Stimulated activated naive CD4-positive, alpha-beta T cell (primary cell): ENCODE measurements at regions not wholly inside any gene's neighbourhood (a gene's known extent, or its start where the extent isn't known, plus 50 kb on each side); places are given as distances from the start of the nearest gene placed in this dataset.
"Not testable (repeated sequence)": the region's sequence is repeated elsewhere in the genome, so short reads cannot be mapped to it uniquely, and the experiment has no call there.

Source experiments
- DNase-seq, 6 experiments: peaks; one replicate each; lab custom pipeline; 2025; lab: John Stamatoyannopoulos, UW

- no peak for DNase-seq
Observed at GRCh38 chr13:85603735-85604134, 195.5 kb downstream of the SLITRK6 start.

GRCh38 chr13:85601526-85601925 lies 197.7 kb downstream of the SLITRK6 start:
- no peak for DNase-seq

DNA sequence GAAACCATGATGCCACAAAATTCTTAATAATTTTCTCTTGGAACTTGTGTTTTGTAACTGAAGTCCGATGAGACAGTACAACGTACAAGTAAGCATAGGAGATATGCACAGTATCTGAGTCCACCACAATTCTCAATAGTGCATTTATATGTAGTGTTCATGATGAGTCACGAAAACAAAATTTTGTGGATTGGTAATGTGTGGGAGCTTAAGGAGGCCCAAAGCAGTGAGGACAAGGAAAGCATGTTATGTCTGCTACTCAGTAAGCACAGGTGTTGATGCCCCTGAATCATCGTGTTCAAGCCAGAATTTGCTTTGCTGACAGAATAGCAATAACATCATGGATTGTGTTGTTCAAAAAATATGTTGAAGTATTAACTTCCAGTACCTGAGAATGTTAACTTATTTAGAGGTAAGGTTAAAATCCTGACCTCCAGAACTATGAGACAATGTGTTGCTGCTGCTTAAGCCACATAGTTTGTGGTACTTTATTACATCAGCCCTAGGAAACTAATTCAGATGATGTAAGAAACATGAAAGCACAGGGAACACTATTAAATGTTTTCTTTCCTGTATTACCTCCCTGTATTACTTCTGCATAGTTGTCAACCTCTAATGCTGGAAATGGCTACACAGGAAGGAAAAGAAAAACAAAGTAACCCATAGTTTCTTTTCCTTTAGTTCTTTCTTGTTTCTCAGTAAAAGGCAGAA lies 201.3 kb downstream of the SLITRK6 start:
- no peak for DNase-seq

GRCh38 chr13:85592211-85592610 lies 207.0 kb downstream of the SLITRK6 start:
- DNase-seq = no peak

DNA sequence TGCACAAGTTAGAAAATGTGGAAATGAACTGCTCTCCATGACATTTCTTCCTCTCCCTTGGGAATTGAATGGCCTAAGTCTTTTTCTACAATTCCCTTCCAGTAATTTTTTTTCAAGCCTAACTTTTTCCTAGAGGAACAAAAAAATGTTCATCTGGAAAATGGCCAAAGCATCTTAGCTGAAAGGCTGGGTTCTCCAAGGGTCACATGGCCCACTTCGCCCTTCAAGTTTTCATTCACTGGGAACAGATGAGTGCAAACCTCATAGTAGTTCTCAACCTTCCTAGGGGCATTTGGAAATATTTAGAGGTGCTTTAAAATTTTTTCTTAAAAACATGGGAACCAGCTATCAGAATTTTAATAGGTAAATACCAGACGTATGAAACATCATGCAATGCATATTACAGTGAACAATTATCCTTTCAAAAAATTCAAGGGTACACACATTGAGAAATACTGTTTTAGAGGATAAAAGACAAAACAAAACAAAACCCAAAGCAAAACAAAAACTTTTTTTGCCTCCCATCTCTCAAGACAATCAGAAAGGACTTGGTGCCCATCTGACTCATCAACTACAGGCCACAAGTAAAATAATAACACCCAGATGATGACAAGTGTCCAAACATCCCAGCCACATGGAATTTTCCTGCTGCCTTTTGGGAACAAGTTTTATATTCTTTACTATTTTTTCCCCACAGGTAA lies 208.8 kb downstream of the SLITRK6 start:
- no peak for DNase-seq

DNA sequence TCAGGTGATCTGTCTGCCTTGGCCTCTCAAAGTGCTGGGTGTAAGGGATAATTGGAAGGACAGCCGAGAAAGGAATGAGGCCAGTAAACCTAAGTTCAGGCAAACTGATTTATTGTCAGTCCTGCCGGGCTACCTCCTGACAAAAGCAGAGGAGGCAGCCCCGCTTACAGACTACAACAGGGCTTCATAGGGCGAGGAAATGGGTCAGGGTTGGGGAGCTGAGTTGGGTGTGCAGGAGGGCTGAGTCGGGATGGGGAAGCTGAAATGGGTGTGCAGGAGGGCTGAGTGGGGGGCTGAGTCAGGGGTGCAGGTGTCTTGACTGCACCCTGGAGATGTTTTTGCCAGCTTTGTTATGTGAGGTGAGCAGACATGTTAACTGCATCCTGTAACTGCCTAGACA lies 210.2 kb downstream of the SLITRK6 start:
- DNase-seq = no peak

DNA sequence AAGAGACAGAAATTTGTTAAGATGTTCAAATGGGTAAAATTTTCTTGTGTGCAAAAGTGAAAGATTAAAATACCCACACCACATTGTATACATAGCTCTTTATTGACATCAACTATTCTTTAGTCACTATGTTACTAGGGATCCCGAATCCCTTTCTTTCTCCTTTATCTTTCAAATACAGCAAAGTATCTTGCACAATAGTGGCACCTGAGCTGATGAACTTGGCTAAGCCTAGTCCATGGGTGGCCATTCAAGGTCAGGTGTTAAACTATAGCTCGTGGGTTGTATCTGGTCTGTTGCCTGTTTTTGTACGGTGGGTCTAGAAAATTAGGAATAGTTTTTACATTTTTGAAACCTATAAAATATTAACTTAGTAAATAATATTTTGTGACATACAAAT lies 210.9 kb downstream of the SLITRK6 start:
- DNase-seq = no peak

DNA sequence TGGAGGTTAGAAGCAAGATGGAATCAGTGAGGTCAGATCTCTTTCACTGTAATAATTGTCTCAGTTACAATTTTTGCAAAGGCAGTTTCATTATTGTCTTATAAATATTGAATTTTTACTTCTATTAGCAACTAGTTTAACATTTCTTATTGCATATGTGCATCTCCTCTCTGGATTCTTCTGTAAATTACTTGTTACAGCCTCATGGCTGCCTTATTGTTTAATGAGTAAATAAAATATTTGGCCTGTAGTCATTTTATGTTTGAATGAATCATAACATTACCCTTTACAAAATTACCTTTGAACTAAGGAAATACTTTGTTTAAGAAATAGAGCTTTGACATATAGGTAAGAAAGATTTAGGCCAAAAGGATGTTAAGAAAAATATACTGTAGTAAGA lies 212.4 kb downstream of the SLITRK6 start:
- DNase-seq = no peak

GRCh38 chr13:85586422-85586831 lies 212.8 kb downstream of the SLITRK6 start:
- no peak for DNase-seq

DNA sequence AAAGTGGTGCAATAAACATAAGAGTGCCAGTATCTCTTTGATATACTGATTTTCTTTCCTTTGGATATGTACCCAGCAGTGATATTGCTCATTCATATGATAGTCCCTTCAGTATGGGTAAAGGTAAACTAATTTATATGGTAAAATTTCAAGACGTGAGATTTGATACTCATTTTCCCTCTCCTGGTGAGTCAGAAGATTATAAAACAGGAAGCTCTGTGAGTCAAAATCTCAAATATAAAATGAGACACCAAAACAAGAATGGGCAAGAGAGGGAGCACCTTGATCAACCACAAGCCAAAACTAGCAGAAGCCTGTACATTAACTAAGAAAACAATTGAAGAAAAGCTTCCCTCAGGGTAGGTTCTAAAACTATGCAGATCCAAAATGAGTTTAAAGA lies 216.3 kb downstream of the SLITRK6 start:
- DNase-seq = no peak

- no peak for DNase-seq
Observed at GRCh38 chr13:85575110-85575509, 224.1 kb downstream of the SLITRK6 start.

DNA sequence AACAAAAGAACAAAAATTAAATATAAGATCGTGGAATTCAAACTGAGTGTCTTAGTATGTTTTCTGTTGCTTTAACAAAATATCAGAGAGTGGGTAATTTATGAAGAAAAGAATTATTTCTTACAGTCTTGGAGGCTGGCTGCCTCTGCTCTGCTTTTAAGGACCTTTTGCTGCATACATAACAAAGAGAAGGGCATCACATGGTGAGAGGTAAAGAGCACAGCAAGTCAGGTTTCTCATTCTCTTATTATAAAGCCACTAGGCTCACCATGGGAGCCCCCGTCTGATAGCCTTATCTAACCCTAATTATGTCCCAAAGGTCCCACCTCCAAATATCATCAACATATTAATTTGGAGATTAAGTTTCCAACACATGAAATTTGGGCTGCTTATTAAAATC lies 231.3 kb downstream of the SLITRK6 start:
- DNase-seq = no peak

GRCh38 chr13:85565652-85566051 lies 233.6 kb downstream of the SLITRK6 start:
- DNase-seq = no peak

- DNase-seq = no peak
Observed at GRCh38 chr13:85564598-85564997, 234.6 kb downstream of the SLITRK6 start.

DNA sequence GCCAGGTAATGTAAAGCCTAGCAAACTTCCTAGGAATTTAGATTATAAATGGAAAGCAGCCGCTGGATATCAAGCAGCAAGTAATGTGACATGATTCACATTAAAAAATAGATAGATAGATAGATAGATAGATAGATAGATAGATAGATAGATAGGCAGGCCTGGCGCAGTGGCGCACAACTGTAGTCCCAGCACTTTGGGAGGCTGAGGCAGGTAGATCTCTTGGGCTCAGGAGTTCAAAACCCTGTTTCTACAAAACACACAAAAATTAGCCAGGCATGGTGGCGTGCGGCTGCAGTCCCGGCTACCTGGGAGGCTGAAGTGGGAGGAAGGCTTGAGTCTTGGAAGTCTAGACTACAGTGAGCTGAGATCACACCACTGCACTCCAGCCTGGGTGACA lies 236.9 kb downstream of the SLITRK6 start:
- no peak for DNase-seq

DNA sequence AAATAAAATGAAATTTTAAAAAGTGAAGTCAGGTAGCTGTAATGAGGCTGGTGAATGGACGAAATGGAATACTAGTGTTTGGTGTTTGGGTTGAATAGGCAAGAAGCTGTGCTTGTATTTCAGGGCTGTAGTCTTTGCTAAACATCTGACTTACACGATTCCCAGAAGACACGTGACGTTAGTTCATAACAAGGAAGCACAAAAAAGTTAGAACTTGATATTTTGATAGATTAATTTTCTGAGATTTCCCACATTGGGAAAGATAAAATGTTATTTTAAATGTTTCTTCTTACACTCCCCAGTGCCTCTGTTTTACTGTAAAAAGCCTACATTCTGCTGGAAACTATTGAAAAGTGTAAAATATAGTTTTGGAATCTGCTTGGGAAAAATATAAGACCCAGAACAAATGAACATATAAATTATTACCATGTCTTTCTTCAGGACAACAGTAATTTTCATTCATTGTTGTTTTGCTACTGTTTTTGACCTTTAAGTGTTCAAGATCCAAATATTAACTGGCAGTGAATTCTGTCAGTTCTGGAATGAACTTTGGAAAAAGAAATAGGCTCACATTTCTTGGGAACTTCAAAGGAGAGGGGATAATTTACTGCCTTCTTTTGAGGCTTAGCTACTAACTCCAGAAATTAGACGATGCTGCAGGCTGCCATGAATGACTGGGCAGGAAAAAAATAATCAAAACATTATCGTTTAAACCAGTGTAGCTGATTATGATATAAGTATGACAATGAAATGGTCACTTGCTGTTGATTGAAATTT lies 241.3 kb downstream of the SLITRK6 start:
- DNase-seq = no peak

DNA sequence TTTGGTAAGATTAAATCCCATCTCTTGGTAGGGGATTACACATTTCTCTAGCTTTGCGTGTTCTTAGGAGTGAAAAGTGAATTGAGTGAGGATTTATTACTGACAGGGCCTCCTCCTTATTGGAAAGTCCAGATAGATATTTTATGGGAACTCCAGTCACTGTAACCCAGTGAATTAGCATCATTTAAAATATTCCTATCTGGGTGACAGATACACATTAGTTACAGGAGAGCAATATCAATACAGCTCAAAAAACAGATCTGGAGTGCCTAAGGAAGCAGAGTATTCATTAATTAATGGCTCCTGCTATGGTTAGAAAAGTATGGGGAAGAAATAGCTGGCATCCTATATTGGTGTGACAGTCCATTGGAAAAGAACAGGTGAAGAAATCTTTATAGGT lies 248.2 kb downstream of the SLITRK6 start:
- DNase-seq = no peak

GRCh38 chr13:85549819-85550218 lies 249.4 kb downstream of the SLITRK6 start:
- no peak for DNase-seq

DNA sequence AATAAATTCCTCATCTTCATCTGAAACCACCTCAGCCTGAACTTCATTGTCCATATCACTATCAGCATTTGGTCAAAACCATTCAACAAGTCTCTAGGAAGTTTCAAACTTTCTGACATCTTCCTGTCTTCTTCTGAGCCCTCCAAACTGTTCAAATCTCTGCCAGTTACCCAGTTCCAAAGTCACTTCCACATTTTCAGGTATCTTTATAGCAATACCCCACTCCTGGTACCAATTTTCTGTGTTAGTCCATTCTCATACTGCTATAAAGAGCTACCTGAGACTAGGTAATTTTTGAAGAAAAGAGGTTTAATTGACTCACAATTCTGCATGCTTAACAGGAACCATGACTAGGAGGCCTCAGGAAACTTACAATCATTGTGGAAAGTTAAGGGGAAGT lies 250.4 kb downstream of the SLITRK6 start:
- not testable (repeated sequence) for DNase-seq

DNA sequence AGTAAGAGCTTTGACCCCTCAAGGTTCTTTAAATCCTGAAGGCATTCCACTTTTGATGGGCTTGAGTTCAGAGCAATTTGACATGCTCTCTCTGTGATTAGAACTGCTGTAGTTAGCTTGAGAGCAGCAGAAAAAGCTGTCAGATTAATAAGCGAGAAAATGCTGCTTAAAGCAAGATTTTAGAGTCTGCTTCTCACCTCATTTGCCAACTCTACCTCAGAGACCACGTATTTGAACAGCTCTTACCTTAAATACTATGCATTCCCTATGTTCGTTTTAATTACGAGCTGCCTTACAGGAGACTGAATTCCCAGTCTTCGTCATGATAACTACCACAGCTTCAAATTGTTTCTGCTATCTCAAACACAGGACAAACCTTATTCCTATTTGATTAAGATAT lies 253.4 kb downstream of the SLITRK6 start:
- no peak for DNase-seq

DNA sequence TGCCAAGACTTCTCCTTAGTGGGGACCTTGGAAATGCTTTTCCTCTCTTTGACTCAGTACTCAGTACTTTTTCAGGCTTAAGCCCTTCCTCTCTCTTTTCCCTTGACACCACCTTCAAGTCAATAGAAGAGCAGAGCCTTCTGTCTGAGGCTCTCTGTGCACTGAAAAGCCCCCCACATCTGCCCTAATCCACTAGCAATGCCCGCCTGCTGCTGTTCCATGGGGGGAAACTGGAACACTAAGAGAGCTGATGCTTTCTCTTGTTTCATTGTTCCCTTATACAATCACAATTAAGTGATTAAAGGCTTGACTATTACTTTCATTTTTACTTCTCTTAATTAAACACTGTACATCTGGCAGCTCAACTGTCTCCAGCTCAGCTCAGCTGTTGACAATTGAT lies 254.5 kb downstream of the SLITRK6 start:
- DNase-seq = no peak

- no peak for DNase-seq
Observed at GRCh38 chr13:85543144-85543543, 256.1 kb downstream of the SLITRK6 start.

DNA sequence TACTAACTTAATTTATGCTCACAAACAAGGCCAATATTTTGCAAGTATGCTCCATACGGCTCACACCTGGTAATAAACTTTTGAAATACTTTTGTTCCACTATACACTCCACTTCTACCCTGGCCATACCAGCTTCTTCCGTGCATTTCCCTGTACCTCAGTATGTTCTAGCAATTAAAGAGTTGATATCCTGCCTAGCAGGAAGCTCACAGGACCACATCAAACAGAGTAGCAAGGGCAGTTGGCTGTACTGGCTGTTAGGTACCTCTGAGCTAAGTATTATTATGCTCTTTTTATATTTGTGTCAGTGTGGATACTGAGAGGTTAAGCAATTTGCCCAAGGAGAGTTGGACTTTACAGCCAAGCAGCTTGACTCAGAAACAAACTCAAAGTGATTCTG lies 257.7 kb downstream of the SLITRK6 start:
- peak in 1 of 6 experiments; percentile 3 for DNase-seq
